ENCODE measurements at regions not wholly inside any gene's neighbourhood (a gene's known extent, or its start where the extent isn't known, plus 50 kb on each side); places are given as distances from the start of the nearest gene placed in this dataset.

GRCh38 chr12:67774983-67775587 lies 126.5 kb downstream of the DYRK2 start:
- no peak for TF ChIP-seq CTCF (IDR thresholded peaks at IDR 0.05)
- H3K36me3 ChIP-seq = no peaks in the 10 kb centered on the region
- ATAC-seq = no peak
- peaks cover 0 to 3% of the 10 kb centered on the region in 2 donors for H3K4me1 ChIP-seq
- H3K27ac ChIP-seq = no peak overlapping the region
- no peaks in the 10 kb centered on the region for H3K27me3 ChIP-seq
- H3K4me3 ChIP-seq = no peak overlapping the region
- intact Hi-C loops (cut with DNase I) = no loop called here
- H3K9me3 ChIP-seq = no peaks in the 10 kb centered on the region
- no peak for DNase-seq

GRCh38 chr12:67780580-67781084 lies 132.1 kb downstream of the DYRK2 start:
- Histone ChIP-seq H3K4me1 (no peaks in the 10 kb centered on the region), H3K27me3 (no peaks in the 10 kb centered on the region), H3K27ac (no peak overlapping the region), H3K36me3 (no peaks in the 10 kb centered on the region), H3K9me3 (no peaks in the 10 kb centered on the region), H3K4me3 (no peak overlapping the region)
- ATAC-seq (no peak), DNase-seq (no peak)
- no peak for TF ChIP-seq CTCF (IDR thresholded peaks at IDR 0.05)
- intact Hi-C loops (cut with DNase I) = no loop called here

DNA sequence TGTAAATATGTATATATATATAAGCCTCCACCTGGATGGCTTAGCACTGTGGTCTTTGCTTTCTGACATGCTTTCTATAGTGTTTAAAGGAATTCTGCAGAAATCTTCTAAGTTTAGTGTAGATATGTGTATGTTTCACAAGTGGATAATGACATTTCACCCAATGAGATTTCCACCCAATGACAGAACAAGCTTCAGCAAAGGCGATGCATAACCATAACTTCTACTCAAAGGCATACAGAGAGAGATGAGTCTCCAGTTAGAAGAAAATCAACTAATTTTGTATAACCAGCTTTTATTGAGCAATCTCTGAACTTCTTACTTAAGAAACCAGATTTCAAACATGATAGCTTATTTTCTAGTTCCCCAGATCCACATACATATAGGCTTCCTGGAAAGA lies 134.0 kb downstream of the DYRK2 start:
- no peak overlapping the region for H3K4me3 ChIP-seq
- H3K27me3 ChIP-seq = no peaks in the 10 kb centered on the region
- H3K9me3 ChIP-seq = no peaks in the 10 kb centered on the region
- H3K27ac ChIP-seq = no peak overlapping the region
- H3K36me3 ChIP-seq = no peaks in the 10 kb centered on the region
- ATAC-seq (no peak), DNase-seq (no peak)
- intact Hi-C loops (cut with DNase I) = no loop called here
- no peaks in the 10 kb centered on the region for H3K4me1 ChIP-seq
- TF ChIP-seq CTCF (IDR thresholded peaks at IDR 0.05) = no peak

GRCh38 chr12:67783393-67783792 lies 134.8 kb downstream of the DYRK2 start:
- TF ChIP-seq CTCF (IDR thresholded peaks at IDR 0.05) = no peak
- no peak for ATAC-seq

DNA sequence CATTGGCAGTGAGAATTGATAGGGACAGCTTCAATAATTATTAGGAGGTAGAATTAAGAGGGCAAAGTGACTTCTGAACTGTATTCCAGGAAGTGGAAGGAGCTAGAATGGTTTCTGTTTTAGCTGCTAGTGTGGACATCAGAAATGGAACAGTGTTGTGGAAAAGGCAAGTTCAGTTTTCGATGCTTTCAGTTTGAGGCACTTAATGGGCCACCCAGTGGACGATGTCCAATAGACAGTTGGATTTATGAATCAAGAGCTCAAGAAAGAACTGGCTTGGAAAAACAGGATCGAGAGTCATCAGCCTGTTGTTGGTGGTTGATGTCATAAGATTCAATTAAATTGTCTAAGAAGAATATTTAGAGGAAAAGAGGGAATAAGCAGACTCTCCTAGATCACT lies 136.3 kb downstream of the DYRK2 start:
- TF ChIP-seq CTCF (IDR thresholded peaks at IDR 0.05) = no peak
- no peaks in the 10 kb centered on the region for H3K4me1 ChIP-seq
- intact Hi-C loops (cut with DNase I) = no loop called here
- DNase-seq (no peak), ATAC-seq (no peak)
- H3K27ac ChIP-seq = no peak overlapping the region
- H3K27me3 ChIP-seq = no peaks in the 10 kb centered on the region
- no peaks in the 10 kb centered on the region for H3K9me3 ChIP-seq
- no peak overlapping the region for H3K4me3 ChIP-seq
- H3K36me3 ChIP-seq = no peaks in the 10 kb centered on the region

More at GRCh38 chr12:67783393-67783792, 134.8 kb downstream of the DYRK2 start:
- Histone ChIP-seq H3K36me3 (no peaks in the 10 kb centered on the region), H3K9me3 (no peaks in the 10 kb centered on the region), H3K27me3 (no peaks in the 10 kb centered on the region), H3K4me3 (no peak overlapping the region), H3K4me1 (no peaks in the 10 kb centered on the region), H3K27ac (no peak overlapping the region)
- no peak for DNase-seq
- intact Hi-C loops (cut with DNase I) = no loop called here

All from left lung (tissue), 4 donors.